ENCODE measurements at regions not wholly inside any gene's neighbourhood (a gene's known extent, or its start where the extent isn't known, plus 50 kb on each side); places are given as distances from the start of the nearest gene placed in this dataset.
"Not testable (repeated sequence)": the region's sequence is repeated elsewhere in the genome, so short reads cannot be mapped to it uniquely, and the experiment has no call there.

DNA sequence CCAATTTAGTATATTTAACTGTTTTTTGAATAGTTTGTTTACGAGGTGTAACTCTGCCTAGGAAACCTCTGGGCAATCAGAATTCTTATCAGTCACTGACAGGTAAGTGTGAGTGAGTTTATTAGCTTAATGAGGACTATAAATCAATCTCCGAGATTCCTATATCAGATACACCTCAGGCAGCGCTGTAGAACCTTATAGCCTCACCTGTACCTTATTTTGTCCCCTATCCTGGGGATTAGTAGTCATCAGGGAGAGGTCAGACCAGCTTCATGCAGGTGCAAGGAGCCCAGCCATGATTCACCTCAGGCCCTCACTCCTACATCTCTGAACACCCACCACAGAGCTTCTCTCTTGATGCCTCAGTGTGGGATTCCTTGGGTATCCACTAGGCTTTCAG is 256.0 kb downstream of the KTN1 start:
- no peaks in the 10 kb centered on the region for H3K4me1 Mint-ChIP-seq (ENCODE audit: low read depth)
- H3K27ac Mint-ChIP-seq = no peak overlapping the region
- intact Hi-C loops (cut with micrococcal nuclease) = no loop called here
- no peak overlapping the region for H3K4me3 Mint-ChIP-seq
- no peaks in the 10 kb centered on the region for H3K9me3 Mint-ChIP-seq
- H3K36me3 Mint-ChIP-seq (ENCODE audit: low read depth) = no peaks in the 10 kb centered on the region
- peaks cover 1% of the 10 kb centered on the region for H3K27me3 Mint-ChIP-seq

DNA sequence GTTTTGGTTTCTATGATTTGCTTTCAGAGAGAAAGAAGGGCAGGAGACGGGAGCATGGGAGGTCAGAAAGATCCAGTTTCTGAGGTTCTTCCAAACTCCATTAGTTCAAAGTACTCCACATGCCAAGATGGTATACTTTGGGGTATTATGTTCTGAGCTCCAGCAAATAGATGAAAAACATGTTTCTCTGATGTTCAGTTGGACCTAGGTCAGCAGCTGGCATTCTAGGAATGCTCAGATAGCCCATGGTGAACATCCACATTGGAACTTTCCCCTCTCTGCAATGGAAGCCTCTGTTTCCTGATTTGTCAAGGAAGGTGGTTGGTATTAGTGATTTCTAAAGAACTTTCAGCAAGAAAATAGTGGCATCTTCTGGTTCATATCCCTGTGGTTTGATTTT is 257.5 kb downstream of the KTN1 start:
- no peak overlapping the region for H3K27ac Mint-ChIP-seq
- H3K36me3 Mint-ChIP-seq (ENCODE audit: low read depth) = no peaks in the 10 kb centered on the region
- H3K27me3 Mint-ChIP-seq = peaks cover 1% of the 10 kb centered on the region
- no peak overlapping the region for H3K4me3 Mint-ChIP-seq
- no peaks in the 10 kb centered on the region for H3K4me1 Mint-ChIP-seq (ENCODE audit: low read depth)
- intact Hi-C loops (cut with micrococcal nuclease) = no loop called here
- H3K9me3 Mint-ChIP-seq = no peaks in the 10 kb centered on the region

DNA sequence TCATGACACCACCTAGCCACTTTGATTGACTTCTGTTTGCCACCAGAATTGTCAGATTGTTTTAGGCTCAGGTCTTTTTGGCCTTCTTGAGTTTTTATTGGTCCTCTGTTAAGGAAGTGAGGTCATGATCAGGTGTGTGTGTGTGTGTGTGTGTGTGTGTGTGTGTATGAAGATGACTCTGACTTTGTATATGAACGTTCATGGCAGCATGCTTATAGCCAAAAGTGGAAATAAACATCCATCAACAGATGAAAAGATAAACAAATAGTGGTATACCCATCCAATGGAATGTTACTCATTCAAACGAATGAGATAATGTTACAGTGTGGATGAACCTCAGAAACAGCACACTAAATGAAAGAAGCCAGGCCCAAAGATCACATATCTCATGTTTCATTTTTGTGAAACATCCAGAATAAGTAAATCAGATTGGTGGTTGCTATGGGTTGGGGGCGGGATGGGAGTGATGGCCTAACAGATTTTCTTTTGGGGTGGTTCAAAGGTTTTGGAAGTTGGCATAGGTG is 258.6 kb downstream of the KTN1 start:
- Mint-ChIP-seq H3K4me3 (no peak overlapping the region), H3K36me3 (ENCODE audit: low read depth) (no peaks in the 10 kb centered on the region), H3K9me3 (no peaks in the 10 kb centered on the region), H3K27me3 (peaks cover 1% of the 10 kb centered on the region), H3K4me1 (ENCODE audit: low read depth) (no peaks in the 10 kb centered on the region), H3K27ac (no peak overlapping the region)
- intact Hi-C loops (cut with micrococcal nuclease) = no loop called here

DNA sequence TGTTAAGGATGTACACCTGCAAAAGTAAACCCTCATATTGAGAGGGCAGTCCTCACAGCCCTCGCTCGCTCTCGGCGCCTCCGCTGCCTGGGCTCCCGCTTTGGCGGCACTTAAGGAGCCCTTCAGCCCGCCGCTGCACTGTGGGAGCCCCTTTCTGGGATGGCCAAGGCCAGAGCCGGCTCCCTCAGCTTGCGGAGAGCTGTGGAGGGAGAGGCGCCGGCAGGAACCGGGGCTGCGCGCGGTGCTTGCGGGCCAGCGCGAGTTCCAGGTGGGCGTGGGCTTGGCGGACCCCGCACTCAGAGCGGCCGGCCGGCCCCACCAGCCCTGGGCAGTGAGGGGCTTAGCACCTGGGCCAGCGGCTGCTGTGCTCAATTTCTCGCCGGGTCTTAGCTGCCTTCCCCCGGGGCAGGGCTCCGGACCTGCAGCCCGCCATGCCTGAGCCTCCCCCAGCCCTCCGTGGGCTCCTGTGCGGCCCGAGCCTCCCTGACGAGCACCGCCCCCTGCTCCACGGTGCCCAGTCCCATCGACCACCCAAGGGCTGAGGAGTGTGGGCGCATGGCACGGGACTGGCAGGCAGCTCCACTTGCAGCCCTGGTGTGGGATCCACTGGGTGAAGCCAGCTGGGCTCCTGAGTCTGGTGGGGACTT is 259.4 kb downstream of the KTN1 start:
- H3K4me1 Mint-ChIP-seq (ENCODE audit: low read depth); H3K27me3 Mint-ChIP-seq; intact Hi-C loops (cut with micrococcal nuclease): not testable (repeated sequence)

DNA sequence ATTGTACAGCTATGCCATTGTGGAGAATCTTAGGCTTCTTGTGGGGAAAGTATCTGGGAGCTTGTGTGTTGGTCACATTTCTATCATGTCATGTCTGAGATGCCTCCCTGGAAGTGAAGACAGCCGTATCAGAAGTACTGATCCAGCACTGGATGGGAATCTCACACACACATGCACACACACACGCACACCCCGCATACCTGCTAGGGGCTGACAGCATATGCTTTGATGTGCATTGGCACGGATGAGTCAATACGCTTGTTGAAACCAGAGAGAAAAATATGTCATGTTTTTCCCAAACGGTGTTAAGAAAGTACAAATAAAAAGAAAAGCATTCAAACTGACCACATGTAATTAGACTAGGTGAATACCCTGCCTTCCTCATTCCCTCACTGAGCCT is 260.8 kb downstream of the KTN1 start:
- Mint-ChIP-seq H3K4me3 (no peak overlapping the region), H3K4me1 (ENCODE audit: low read depth) (no peaks in the 10 kb centered on the region), H3K27me3 (peaks cover 1% of the 10 kb centered on the region), H3K36me3 (ENCODE audit: low read depth) (no peaks in the 10 kb centered on the region), H3K27ac (no peak overlapping the region), H3K9me3 (peaks cover 2% of the 10 kb centered on the region)
- intact Hi-C loops (cut with micrococcal nuclease) = loop anchor here (10.0 kb wide), 1 partner anchor 494 kb away; no protein-coding TSS in a partner anchor

More for the DNA sequence above, 259.4 kb downstream of the KTN1 start:
- not testable (repeated sequence) for H3K36me3 Mint-ChIP-seq (ENCODE audit: low read depth); H3K4me3 Mint-ChIP-seq; H3K27ac Mint-ChIP-seq; H3K9me3 Mint-ChIP-seq

DNA sequence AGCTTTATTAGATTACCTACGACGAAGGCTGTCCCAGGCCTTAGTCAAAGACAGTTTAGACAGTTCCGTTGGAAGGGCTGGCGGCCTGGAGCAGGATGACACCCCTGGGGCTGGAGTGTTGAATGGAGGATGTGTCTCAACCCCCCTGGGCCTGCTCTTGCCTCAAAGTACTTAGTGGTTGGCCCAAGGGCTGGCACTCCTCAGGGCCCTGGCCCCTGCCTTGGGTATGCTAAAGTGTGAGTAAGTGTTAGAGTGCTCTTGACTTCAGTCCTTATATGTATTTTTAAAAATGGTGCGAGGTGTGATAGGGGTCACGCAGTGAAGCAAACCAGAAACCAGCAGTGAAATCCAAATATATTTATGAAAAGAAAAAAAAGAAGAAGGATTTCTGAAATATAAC is 261.6 kb downstream of the KTN1 start:
- intact Hi-C loops (cut with micrococcal nuclease) = loop anchor here (10.0 kb wide), 1 partner anchor 493 kb away; no protein-coding TSS in a partner anchor
- peaks cover 8% of the 10 kb centered on the region for H3K9me3 Mint-ChIP-seq
- no peaks in the 10 kb centered on the region for H3K36me3 Mint-ChIP-seq (ENCODE audit: low read depth)
- no peak overlapping the region for H3K4me3 Mint-ChIP-seq
- no peak overlapping the region for H3K27ac Mint-ChIP-seq
- H3K27me3 Mint-ChIP-seq = peaks cover 1% of the 10 kb centered on the region
- no peaks in the 10 kb centered on the region for H3K4me1 Mint-ChIP-seq (ENCODE audit: low read depth)

DNA sequence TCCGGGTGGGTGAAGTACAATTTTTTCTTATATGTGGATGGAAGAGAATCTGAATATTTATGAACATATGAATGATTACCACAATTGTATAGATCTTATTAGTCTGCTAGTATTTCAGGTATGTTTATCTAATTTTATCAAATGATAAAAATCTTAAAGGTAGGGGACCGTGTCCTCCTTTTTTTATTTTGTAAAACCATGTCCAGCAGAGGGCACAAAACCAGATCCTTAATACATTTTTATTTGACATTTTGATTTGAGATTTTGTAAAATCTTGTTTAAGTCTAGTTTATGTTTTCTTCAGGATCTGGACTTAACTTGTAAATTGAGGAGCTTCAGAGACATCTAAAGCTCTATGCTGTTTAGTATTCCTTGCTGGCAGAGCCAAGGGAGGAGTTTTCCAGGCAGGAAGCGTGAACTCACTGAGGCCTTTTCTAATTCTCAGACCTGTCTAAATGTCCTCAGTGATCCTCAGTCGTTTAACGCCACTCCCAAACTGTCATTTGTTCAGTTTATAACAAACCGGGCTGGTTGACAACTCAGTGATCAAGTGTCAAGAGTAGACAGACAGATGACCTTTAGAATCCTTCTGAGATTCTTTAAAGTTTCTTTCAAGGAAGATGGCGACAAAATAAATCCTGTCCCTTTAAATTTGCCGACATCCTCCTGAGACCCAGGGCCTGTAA is 263.9 kb downstream of the KTN1 start:
- Mint-ChIP-seq H3K27ac (no peak overlapping the region), H3K4me3 (no peak overlapping the region), H3K36me3 (ENCODE audit: low read depth) (no peaks in the 10 kb centered on the region), H3K27me3 (peaks cover 1% of the 10 kb centered on the region), H3K4me1 (ENCODE audit: low read depth) (no peaks in the 10 kb centered on the region), H3K9me3 (peaks cover 8% of the 10 kb centered on the region)
- intact Hi-C loops (cut with micrococcal nuclease) = loop anchor here (10.0 kb wide), 1 partner anchor 491 kb away; no protein-coding TSS in a partner anchor

DNA sequence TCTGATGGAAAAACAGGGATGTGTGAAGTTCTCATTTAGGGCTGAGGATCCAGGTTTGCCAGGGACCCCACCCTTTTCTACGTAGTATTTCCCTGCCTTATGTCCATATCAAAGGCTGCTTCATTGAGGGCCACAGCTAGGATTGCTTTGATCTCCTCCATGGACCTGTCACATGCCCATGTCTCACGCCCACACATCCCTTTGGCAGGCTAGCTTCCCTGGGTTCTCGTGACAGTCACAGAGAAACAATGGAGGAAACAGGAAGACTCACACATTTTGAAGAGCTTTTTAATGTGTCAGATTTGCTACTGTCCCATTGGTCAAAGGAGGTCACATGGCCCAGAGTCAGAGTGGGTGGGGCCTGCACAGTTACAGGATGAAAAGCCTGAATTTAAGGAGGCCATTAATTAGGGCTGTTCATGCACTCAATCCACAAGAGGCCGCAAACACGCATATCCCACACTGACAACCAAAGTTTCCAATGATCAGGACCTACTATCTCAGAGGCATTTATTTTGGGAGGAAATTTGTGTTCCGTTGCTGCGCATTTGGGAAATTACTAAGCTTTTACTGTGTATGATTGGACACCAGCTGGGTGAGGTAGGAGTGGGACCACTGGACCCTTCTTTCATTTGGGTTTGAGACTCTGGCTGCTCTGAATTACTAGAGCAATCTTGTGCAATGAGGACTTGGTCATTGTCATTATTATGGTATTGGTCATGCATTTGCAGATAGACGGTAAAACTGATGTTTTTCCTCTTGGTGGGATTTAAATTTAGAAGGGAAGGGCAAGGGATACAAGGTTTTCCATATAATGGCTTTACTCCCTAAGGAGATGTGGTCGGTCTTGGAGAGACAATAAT is 266.2 kb downstream of the KTN1 start:
- H3K27me3 Mint-ChIP-seq = peaks cover 9% of the 10 kb centered on the region
- no peak overlapping the region for H3K4me3 Mint-ChIP-seq
- peaks cover 8% of the 10 kb centered on the region for H3K9me3 Mint-ChIP-seq
- no peaks in the 10 kb centered on the region for H3K4me1 Mint-ChIP-seq (ENCODE audit: low read depth)
- intact Hi-C loops (cut with micrococcal nuclease) = loop anchor here (10.0 kb wide), 1 partner anchor 489 kb away; no protein-coding TSS in a partner anchor
- no peak overlapping the region for H3K27ac Mint-ChIP-seq
- H3K36me3 Mint-ChIP-seq (ENCODE audit: low read depth) = no peaks in the 10 kb centered on the region

DNA sequence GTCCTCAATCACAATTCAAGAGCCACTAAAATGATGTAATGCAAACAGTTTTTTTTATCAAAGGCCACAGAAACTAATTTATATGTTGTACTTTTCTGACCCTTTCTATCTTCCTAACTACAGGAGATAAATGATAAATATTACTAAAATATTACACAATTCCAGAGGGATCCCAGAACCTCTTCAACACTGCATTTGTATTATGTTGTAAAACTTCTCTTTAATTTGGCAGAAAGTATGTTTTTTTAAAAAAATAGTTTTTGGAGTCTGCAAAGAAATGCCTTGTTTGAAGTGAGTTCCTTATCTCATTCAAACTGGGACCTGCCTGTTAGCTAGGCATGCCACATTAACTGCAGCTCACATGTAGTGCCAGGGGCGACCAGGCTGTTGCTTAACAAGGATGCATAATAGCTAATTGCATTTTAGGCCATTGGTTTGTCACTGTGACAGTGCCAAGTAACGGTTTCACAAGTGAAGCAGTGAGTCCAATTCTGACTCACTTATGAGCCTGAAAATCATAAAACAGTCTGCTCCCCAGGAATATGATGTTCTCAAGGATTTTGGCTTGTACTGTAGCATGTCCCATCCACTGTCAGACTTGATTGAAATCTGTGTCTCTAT is 266.9 kb downstream of the KTN1 start:
- intact Hi-C loops (cut with micrococcal nuclease) = loop anchor here (10.0 kb wide), 1 partner anchor 488 kb away; no protein-coding TSS in a partner anchor
- Mint-ChIP-seq H3K4me3 (no peak overlapping the region), H3K9me3 (peaks cover 8% of the 10 kb centered on the region), H3K27me3 (peaks cover 9% of the 10 kb centered on the region), H3K27ac (no peak overlapping the region), H3K36me3 (ENCODE audit: low read depth) (no peaks in the 10 kb centered on the region), H3K4me1 (ENCODE audit: low read depth) (no peaks in the 10 kb centered on the region)

DNA sequence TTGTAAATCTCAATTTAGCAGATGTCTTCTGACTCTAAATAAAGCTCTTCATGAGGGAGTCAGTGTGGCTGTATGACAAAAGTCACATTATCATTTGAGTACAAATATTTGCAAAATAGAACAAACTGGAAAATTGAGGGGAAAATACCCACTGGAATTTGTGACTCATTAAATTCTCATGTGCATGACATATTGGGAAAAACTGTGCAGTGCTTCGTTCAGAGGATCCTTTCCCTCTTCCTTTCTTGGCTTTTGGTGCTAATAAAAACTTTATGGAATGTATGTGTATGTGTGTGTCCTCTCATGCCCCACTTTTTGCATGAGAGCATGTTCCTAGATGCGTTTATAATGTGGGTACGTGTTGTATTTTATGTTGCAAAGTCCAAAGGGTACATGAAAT is 267.8 kb downstream of the KTN1 start:
- Mint-ChIP-seq H3K4me3 (no peak overlapping the region), H3K9me3 (peaks cover 8% of the 10 kb centered on the region), H3K27me3 (peaks cover 9% of the 10 kb centered on the region), H3K4me1 (ENCODE audit: low read depth) (no peaks in the 10 kb centered on the region), H3K27ac (no peak overlapping the region), H3K36me3 (ENCODE audit: low read depth) (no peaks in the 10 kb centered on the region)
- intact Hi-C loops (cut with micrococcal nuclease) = loop anchor here (10.0 kb wide), 1 partner anchor 487 kb away; no protein-coding TSS in a partner anchor

DNA sequence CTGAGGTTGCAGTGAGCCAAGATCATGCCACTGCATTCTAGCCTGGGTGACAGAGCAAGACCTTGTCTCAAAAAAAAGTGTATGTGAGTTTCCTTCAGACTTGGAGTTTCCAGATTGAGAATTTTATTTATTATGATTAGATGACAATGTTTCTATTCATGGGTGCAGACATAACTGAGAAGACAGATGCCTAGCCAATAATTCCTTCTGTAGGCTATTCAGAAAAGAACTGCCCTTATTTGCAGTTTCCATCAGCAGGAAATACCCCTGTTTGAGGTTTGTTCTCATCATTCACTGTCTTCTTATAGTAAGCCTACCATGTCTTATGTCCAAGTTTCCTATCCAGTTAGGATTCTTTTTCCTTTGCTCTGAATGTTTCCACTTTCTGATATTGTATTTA is 269.0 kb downstream of the KTN1 start:
- no peaks in the 10 kb centered on the region for H3K36me3 Mint-ChIP-seq (ENCODE audit: low read depth)
- H3K9me3 Mint-ChIP-seq = peaks cover 8% of the 10 kb centered on the region
- peaks cover 9% of the 10 kb centered on the region for H3K27me3 Mint-ChIP-seq
- H3K4me3 Mint-ChIP-seq = no peak overlapping the region
- H3K4me1 Mint-ChIP-seq (ENCODE audit: low read depth) = no peaks in the 10 kb centered on the region
- no peak overlapping the region for H3K27ac Mint-ChIP-seq
- intact Hi-C loops (cut with micrococcal nuclease) = loop anchor here (10.0 kb wide), 1 partner anchor 486 kb away; no protein-coding TSS in a partner anchor

DNA sequence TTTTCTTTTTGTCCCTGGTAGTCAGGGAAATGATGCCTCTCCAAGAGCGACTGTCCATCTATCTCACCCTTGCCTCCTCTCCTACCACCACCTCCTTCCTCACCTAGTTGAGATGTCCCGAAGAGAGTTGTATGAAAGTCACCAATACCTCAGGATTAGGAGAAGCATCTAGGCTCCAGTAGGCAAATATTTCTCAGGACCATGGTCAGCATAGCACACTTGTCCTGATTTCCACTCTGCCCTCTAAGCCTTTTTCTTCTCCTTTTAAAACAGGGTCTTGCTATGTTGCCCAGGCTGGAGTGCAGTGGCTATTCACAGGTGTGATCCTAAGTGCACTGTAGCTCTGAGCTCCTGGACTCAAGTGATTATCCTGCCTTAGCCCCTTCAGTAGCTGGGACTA is 268.4 kb upstream of the PELI2 start:
- H3K4me3 Mint-ChIP-seq = no peak overlapping the region
- intact Hi-C loops (cut with micrococcal nuclease) = loop anchor here (10.0 kb wide), 2 partner anchors 255 to 485 kb away; no protein-coding TSS in a partner anchor

DNA sequence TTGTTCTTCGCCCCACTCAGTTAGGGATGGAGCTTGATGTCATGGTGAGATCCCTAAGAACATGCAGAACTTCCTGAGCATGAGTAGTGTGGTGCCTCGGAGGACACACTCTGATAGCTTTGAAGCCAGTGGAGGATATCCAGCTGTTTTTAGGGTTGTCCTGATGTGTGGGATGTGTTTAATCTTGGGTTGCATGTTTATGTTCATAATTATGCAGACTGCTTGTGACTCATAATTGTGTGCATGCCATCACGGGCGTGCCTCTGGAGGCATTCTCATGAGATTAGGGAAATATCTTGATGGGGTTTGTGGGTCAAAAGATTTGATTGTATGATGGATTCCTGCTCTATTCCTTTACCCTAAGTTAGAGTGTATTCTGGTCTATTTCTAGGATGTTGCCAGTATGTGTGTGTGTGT is 267.4 kb upstream of the PELI2 start:
- Mint-ChIP-seq H3K36me3 (ENCODE audit: low read depth) (no peaks in the 10 kb centered on the region), H3K27me3 (peaks cover 9% of the 10 kb centered on the region), H3K4me1 (ENCODE audit: low read depth) (no peaks in the 10 kb centered on the region), H3K27ac (no peak overlapping the region), H3K9me3 (peaks cover 6% of the 10 kb centered on the region), H3K4me3 (no peak overlapping the region)
- intact Hi-C loops (cut with micrococcal nuclease) = loop anchor here (10.0 kb wide), 1 partner anchor 254 kb away; no protein-coding TSS in a partner anchor

More for the DNA sequence above, 268.4 kb upstream of the PELI2 start:
- Mint-ChIP-seq H3K4me1 (ENCODE audit: low read depth) (no peaks in the 10 kb centered on the region), H3K27me3 (peaks cover 9% of the 10 kb centered on the region), H3K36me3 (ENCODE audit: low read depth) (no peaks in the 10 kb centered on the region), H3K9me3 (peaks cover 8% of the 10 kb centered on the region), H3K27ac (no peak overlapping the region)

Measured in dendritic cell treated with granulocyte-macrophage colony-stimulating factor and Interleukin-4, amounts not matched to agents 40 ng/mL and 50 ng/mL, for 4 days (primary cell).